Fibroblast of the aortic adventitia (primary cell): ENCODE measurements at regions not wholly inside any gene's neighbourhood (a gene's known extent, or its start where the extent isn't known, plus 50 kb on each side); places are given as distances from the start of the nearest gene placed in this dataset.
"Not testable (repeated sequence)": the region's sequence is repeated elsewhere in the genome, so short reads cannot be mapped to it uniquely, and the experiment has no call there.

ENCODE experiments used
- DNase-seq: peaks from one replicate; pipeline ENCODE4 v3.0.0-alpha.2; 2010; ENCODE audit warnings: low read depth
- H3K4me3 ChIP-seq: 2 replicates; pipeline ENCODE4 v1.5.1; 2011; ENCODE audit warnings: low read depth, mild to moderate bottlenecking, control low read depth, low read length, moderate library complexity
- CTCF ChIP-seq: IDR thresholded peaks from 2 replicates; pipeline ENCODE4 v1.5.1; 2011; ENCODE audit warnings: mild to moderate bottlenecking, low read length, control low read depth, inconsistent platforms; ENCODE audit not compliant: insufficient read depth

GRCh38 chr1:118291661-118292060 lies 106.6 kb upstream of the SPAG17 start:
- no peak overlapping the region for H3K4me3 ChIP-seq
- DNase-seq = no peak
- TF ChIP-seq CTCF = no peak

GRCh38 chr1:118290571-118290970 lies 105.5 kb upstream of the SPAG17 start:
- DNase-seq = no peak
- no peak overlapping the region for H3K4me3 ChIP-seq
- TF ChIP-seq CTCF = no peak

GRCh38 chr1:118290046-118290445 lies 105.0 kb upstream of the SPAG17 start:
- no peak for DNase-seq
- no peak for TF ChIP-seq CTCF
- no peak overlapping the region for H3K4me3 ChIP-seq

GRCh38 chr1:118280656-118281055 lies 95.6 kb upstream of the SPAG17 start:
- not testable (repeated sequence) for DNase-seq, H3K4me3 ChIP-seq

- DNase-seq = no peak
- H3K4me3 ChIP-seq = no peak overlapping the region
- no peak for TF ChIP-seq CTCF
Measured at GRCh38 chr1:118275472-118276115, 90.6 kb upstream of the SPAG17 start.

- no peak for TF ChIP-seq CTCF
Measured at GRCh38 chr1:118272884-118273283, 87.9 kb upstream of the SPAG17 start.

GRCh38 chr1:118271883-118272282 lies 86.9 kb upstream of the SPAG17 start:
- DNase-seq = no peak
- no peak overlapping the region for H3K4me3 ChIP-seq
- no peak for TF ChIP-seq CTCF

More at GRCh38 chr1:118272884-118273283, 87.9 kb upstream of the SPAG17 start:
- DNase-seq = no peak
- H3K4me3 ChIP-seq = no peak overlapping the region
